Keratinocyte (primary cell): ENCODE measurements at regions not wholly inside any gene's neighbourhood (a gene's known extent, or its start where the extent isn't known, plus 50 kb on each side); places are given as distances from the start of the nearest gene placed in this dataset.

Experiments
- DNase-seq: peaks from one replicate; pipeline ENCODE4 v3.0.0-alpha.2; 2011; ENCODE audit warnings: low read depth, missing footprints, low spot score
- FAIRE-seq: peaks from 2 replicates; lab custom pipeline; 2011; peaks lifted over from hg19 to GRCh38; lab: Jason Lieb, UNC
- H2AFZ ChIP-seq: 2 replicates; pipeline ENCODE4 v1.6.0; 2012; ENCODE audit warnings: low read length, control low read depth, inconsistent platforms; ENCODE audit not compliant: control insufficient read depth
- H3K27ac ChIP-seq: 2 replicates; pipeline ENCODE4 v1.5.1; 2011; ENCODE audit warnings: low read length; ENCODE audit not compliant: control insufficient read depth, insufficient read depth
- H3K27me3 ChIP-seq: 3 replicates; pipeline ENCODE4 v1.6.0; 2011; ENCODE audit warnings: low read length; ENCODE audit not compliant: control insufficient read depth, insufficient read depth; ENCODE audit errors: extremely low read depth
- H3K36me3 ChIP-seq, 2 experiments: 2 replicates in 1 of 2; 3 replicates in 1 of 2; pipeline ENCODE4 v1.5.1; 2011; ENCODE audit warnings: low read length in 2 of 2, mild to moderate bottlenecking in 1 of 2; ENCODE audit not compliant: control insufficient read depth in 2 of 2, insufficient read depth in 2 of 2; ENCODE audit errors: extremely low read depth in 1 of 2
- H3K4me1 ChIP-seq: 3 replicates; pipeline ENCODE4 v1.5.1; 2011; ENCODE audit warnings: low read length; ENCODE audit not compliant: control insufficient read depth, insufficient read depth; ENCODE audit errors: extremely low read depth
- H3K4me2 ChIP-seq: 3 replicates; pipeline ENCODE4 v1.6.0; 2011; ENCODE audit warnings: low read depth, low read length; ENCODE audit not compliant: control insufficient read depth, insufficient read depth; ENCODE audit errors: extremely low read depth
- H3K4me3 ChIP-seq, 3 experiments: fragments of 200-600 bp in 1 of 3; sonication (generic) in 1 of 3; 2 replicates in 2 of 3; 3 replicates in 1 of 3; pipeline ENCODE4 v1.5.1; 2011 to 2016; ENCODE audit warnings: low read length in 3 of 3, mild to moderate bottlenecking in 3 of 3, control low read depth in 2 of 3, inconsistent platforms in 1 of 3, low read depth in 1 of 3, mixed read lengths in 1 of 3, mixed run types in 1 of 3, moderate library complexity in 1 of 3; ENCODE audit not compliant: control insufficient read depth in 2 of 3, insufficient read depth in 2 of 3; ENCODE audit errors: extremely low read depth in 1 of 3
- H3K79me2 ChIP-seq: 2 replicates; pipeline ENCODE4 v1.6.0; 2012; ENCODE audit warnings: low read length; ENCODE audit not compliant: control insufficient read depth, insufficient read depth
- H3K9ac ChIP-seq: 3 replicates; pipeline ENCODE4 v1.6.0; 2011; ENCODE audit warnings: low read length; ENCODE audit not compliant: control insufficient read depth, insufficient read depth; ENCODE audit errors: extremely low read depth
- H3K9me1 ChIP-seq: 3 replicates; pipeline ENCODE4 v1.6.0; 2011; ENCODE audit warnings: low read length; ENCODE audit not compliant: control insufficient read depth, insufficient read depth; ENCODE audit errors: extremely low read depth
- H3K9me3 ChIP-seq: 2 replicates; pipeline ENCODE4 v1.5.1; 2012; ENCODE audit warnings: low read depth, low read length; ENCODE audit not compliant: control insufficient read depth
- H4K20me1 ChIP-seq: 3 replicates; pipeline ENCODE4 v1.6.0; 2011; ENCODE audit warnings: low read length; ENCODE audit not compliant: control insufficient read depth, insufficient read depth; ENCODE audit errors: extremely low read depth
- CTCF ChIP-seq, 3 experiments: IDR thresholded peaks in 1 of 3; conservative IDR thresholded peaks in 1 of 3; optimal IDR thresholded peaks in 1 of 3; 2 replicates in 2 of 3; 3 replicates in 1 of 3; pipeline versions ENCODE3 to v1.5.1; 2011; ENCODE audit warnings: low read length in 3 of 3, mild to moderate bottlenecking in 3 of 3, moderate library complexity in 2 of 3, control low read depth in 1 of 3, inconsistent platforms in 1 of 3; ENCODE audit not compliant: insufficient read depth in 2 of 3; ENCODE audit errors: extremely low read depth in 1 of 3
- EZH2 ChIP-seq: IDR thresholded peaks from one replicate; pipeline ENCODE4 v1.6.1; 2012; ENCODE audit warnings: inconsistent platforms, mild to moderate bottlenecking, low read length, moderate library complexity
- dilution Hi-C: fragments of 300-500 bp; cut with MboI; formaldehyde crosslinking; loops from one replicate; pipeline ENCODE4 v1.7.0; 2020; ENCODE audit warnings: low sequenced_read_pairs; ENCODE audit not compliant: extremely low pct_ligation_motif_present

- Histone ChIP-seq H3K9me1 (no peaks in the 10 kb centered on the region), H3K4me3 (no peak overlapping the region), H3K9ac (no peak overlapping the region), H3K79me2 (no peaks in the 10 kb centered on the region), H3K4me1 (no peaks in the 10 kb centered on the region), H3K36me3 (no peaks in the 10 kb centered on the region), H3K27me3 (no peaks in the 10 kb centered on the region), H3K9me3 (no peaks in the 10 kb centered on the region), H4K20me1 (no peaks in the 10 kb centered on the region), H3K4me2 (no peak overlapping the region), H3K27ac (no peak overlapping the region), H2AFZ (no peak overlapping the region)
- DNase-seq, result no peak
- no peak for FAIRE-seq
- dilution Hi-C loops, result no loop called here
- TF ChIP-seq EZH2 (no peak), CTCF (optimal IDR thresholded peaks at IDR 0.05 in 1 of 3, IDR thresholded peaks at IDR 0.05 in 1 of 3, conservative IDR thresholded peaks at IDR 0.05 in 1 of 3; ENCODE audit: extremely low read depth in 1 of 3, insufficient read depth in 2 of 3, low read length in 3 of 3) (no peak)
Measured at GRCh38 chr7:79683916-79684315, 230.4 kb upstream of the MAGI2 start.

GRCh38 chr7:79683185-79683890, 229.9 kb upstream of the MAGI2 start:
- Histone ChIP-seq H3K9me1 (no peaks in the 10 kb centered on the region), H3K9me3 (no peaks in the 10 kb centered on the region), H4K20me1 (no peaks in the 10 kb centered on the region), H3K79me2 (no peaks in the 10 kb centered on the region), H3K27ac (no peak overlapping the region), H3K4me3 (no peak overlapping the region), H3K9ac (no peak overlapping the region), H3K27me3 (no peaks in the 10 kb centered on the region), H2AFZ (no peak overlapping the region), H3K36me3 (no peaks in the 10 kb centered on the region), H3K4me2 (no peak overlapping the region), H3K4me1 (no peaks in the 10 kb centered on the region)
- FAIRE-seq (no peak), DNase-seq (no peak)
- dilution Hi-C loops, result no loop called here
- TF ChIP-seq CTCF (optimal IDR thresholded peaks at IDR 0.05 in 1 of 3, IDR thresholded peaks at IDR 0.05 in 1 of 3, conservative IDR thresholded peaks at IDR 0.05 in 1 of 3; ENCODE audit: extremely low read depth in 1 of 3, insufficient read depth in 2 of 3, low read length in 3 of 3) (no peak), EZH2 (no peak)
